Suprapubic skin (tissue), 4 donors: ENCODE measurements at regions not wholly inside any gene's neighbourhood (a gene's known extent, or its start where the extent isn't known, plus 50 kb on each side); places are given as distances from the start of the nearest gene placed in this dataset.

ENCODE experiments used
- POLR2A ChIP-seq, 2 donors: fragments of 450-650 bp; IDR thresholded peaks; one replicate each; pipeline ENCODE4 v1.6.1; 2017; ENCODE audit warnings: antibody characterized with exemption in 2 of 2, mild to moderate bottlenecking in 2 of 2, moderate library complexity in 2 of 2
- POLR2AphosphoS5 ChIP-seq, 3 donors: sonication (generic); formaldehyde crosslinking; IDR thresholded peaks; one replicate each; pipeline ENCODE4 v1.6.1; 2017; ENCODE audit warnings: antibody characterized with exemption in 3 of 3
- TF ChIP-seq, protein P1 (sequence below), 2 donors: fragments of 200-600 bp in 1 of 2; fragments of 450-650 bp in 1 of 2; sonication (generic) in 1 of 2; IDR thresholded peaks; one replicate each; pipeline ENCODE4 v1.5.1; 2016 to 2019; ENCODE audit warnings: antibody characterized with exemption in 2 of 2, mild to moderate bottlenecking in 1 of 2, moderate library complexity in 1 of 2

GRCh38 chr20:11168026-11168425 lies 494.2 kb upstream of the JAG1 start:
- TF ChIP-seq, protein P1, sequence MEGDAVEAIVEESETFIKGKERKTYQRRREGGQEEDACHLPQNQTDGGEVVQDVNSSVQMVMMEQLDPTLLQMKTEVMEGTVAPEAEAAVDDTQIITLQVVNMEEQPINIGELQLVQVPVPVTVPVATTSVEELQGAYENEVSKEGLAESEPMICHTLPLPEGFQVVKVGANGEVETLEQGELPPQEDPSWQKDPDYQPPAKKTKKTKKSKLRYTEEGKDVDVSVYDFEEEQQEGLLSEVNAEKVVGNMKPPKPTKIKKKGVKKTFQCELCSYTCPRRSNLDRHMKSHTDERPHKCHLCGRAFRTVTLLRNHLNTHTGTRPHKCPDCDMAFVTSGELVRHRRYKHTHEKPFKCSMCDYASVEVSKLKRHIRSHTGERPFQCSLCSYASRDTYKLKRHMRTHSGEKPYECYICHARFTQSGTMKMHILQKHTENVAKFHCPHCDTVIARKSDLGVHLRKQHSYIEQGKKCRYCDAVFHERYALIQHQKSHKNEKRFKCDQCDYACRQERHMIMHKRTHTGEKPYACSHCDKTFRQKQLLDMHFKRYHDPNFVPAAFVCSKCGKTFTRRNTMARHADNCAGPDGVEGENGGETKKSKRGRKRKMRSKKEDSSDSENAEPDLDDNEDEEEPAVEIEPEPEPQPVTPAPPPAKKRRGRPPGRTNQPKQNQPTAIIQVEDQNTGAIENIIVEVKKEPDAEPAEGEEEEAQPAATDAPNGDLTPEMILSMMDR (IDR thresholded peaks at IDR 0.05) = no peak
- TF ChIP-seq POLR2AphosphoS5 (IDR thresholded peaks at IDR 0.05) (no peak), POLR2A (IDR thresholded peaks at IDR 0.05) (no peak)
